Mammary epithelial cell (primary cell): ENCODE measurements at regions not wholly inside any gene's neighbourhood (a gene's known extent, or its start where the extent isn't known, plus 50 kb on each side); places are given as distances from the start of the nearest gene placed in this dataset.

Experiments used
- CTCF ChIP-seq, 2 donors: IDR thresholded peaks in 1 of 2; conservative IDR thresholded peaks in 1 of 2; 2 replicates each; pipeline ENCODE4 v1.5.1; 2011 to 2012; ENCODE audit warnings: inconsistent platforms in 2 of 2, low read length in 2 of 2, mild to moderate bottlenecking in 2 of 2, control low read depth in 1 of 2, low read depth in 1 of 2; ENCODE audit not compliant: insufficient read depth in 1 of 2; ENCODE audit errors: extremely low read depth in 1 of 2
- EZH2 ChIP-seq: IDR thresholded peaks from 2 replicates; pipeline ENCODE4 v1.6.1; 2012; ENCODE audit warnings: low read length, inconsistent platforms, borderline replicate concordance

GRCh38 chr3:116834816-116835215, 125.2 kb downstream of the TUSC7 start:
- no peak for TF ChIP-seq CTCF (conservative IDR thresholded peaks at IDR 0.05 in 1 of 2, IDR thresholded peaks at IDR 0.05 in 1 of 2; ENCODE audit: extremely low read depth in 1 of 2, insufficient read depth in 1 of 2, low read depth in 1 of 2, low read length in 2 of 2)
- TF ChIP-seq EZH2: no peak
